ENCODE measurements at regions not wholly inside any gene's neighbourhood (a gene's known extent, or its start where the extent isn't known, plus 50 kb on each side); places are given as distances from the start of the nearest gene placed in this dataset.

DNA sequence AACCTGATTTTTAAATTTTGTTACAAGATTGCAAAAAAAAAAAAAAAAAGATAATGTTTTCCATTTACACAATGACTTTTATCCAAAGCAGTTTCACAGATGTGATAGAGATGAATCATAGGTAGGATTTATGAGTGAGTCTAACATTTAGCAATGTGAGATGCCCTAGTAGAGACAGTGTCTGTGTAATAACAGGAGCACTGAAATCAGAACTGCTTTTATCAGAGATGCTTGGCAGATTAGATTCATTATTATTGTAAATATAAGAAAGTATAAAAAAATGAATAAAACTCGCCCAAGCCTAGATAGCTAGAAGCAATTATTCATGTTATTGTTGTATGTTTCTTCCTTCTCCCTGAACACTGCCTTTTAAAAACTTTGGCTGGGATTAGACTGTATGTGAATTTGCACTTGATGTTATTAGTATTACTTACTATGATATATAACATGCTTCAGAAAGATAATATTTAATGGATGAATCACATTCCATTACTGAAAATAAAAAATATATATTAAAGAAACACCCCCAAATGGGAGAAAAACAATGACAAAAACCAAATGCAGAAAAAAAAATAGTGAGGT lies 567.3 kb upstream of the KLF4 start:
- no peak for DNase-seq
- Histone ChIP-seq H3K9me3 (no peaks in the 10 kb centered on the region), H3K27ac (peak overlapping the region in 1 of 4 donors; percentile 29), H3K4me3 (no peak overlapping the region), H3K4me1 (peaks cover 0 to 16% (median 2%) of the 10 kb centered on the region in 4 donors), H3K27me3 (no peaks in the 10 kb centered on the region), H3K36me3 (no peaks in the 10 kb centered on the region)
- no peak for TF ChIP-seq POLR2A (IDR thresholded peaks at IDR 0.05)
- TF ChIP-seq, protein P1, sequence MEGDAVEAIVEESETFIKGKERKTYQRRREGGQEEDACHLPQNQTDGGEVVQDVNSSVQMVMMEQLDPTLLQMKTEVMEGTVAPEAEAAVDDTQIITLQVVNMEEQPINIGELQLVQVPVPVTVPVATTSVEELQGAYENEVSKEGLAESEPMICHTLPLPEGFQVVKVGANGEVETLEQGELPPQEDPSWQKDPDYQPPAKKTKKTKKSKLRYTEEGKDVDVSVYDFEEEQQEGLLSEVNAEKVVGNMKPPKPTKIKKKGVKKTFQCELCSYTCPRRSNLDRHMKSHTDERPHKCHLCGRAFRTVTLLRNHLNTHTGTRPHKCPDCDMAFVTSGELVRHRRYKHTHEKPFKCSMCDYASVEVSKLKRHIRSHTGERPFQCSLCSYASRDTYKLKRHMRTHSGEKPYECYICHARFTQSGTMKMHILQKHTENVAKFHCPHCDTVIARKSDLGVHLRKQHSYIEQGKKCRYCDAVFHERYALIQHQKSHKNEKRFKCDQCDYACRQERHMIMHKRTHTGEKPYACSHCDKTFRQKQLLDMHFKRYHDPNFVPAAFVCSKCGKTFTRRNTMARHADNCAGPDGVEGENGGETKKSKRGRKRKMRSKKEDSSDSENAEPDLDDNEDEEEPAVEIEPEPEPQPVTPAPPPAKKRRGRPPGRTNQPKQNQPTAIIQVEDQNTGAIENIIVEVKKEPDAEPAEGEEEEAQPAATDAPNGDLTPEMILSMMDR (IDR thresholded peaks at IDR 0.05): no peak

DNA sequence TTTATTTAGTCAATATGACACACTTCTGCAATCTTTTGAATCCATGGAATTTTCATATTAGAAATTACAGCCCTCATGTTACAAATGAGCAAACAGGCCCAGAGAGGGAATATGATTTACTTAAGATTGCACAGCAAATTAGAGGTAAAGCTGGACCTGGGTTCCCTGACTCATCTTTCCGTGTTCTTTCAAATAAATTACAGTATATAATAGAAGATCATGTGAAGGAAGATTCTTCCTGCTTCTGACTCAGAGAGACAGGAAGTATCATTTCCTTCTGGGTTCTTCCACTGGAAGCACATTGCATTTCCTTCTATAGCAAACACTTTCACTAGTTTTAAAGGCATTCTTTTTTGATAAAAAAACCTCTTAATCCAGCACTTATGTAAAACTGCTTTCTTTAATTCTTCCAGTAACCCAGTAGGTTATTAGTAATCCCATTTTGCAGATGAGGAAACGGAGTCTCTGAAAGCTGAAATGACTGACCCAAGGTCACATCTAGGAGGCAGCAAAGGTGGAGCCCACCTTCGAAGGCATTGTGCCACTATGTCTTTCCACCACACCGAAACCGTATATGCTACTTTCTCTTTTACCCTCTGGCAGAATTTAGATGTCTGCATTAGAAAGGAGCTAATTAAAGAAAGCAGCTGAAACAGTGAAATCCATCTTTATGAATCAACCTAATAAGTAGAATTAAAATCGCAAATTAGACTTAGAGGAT lies 566.7 kb upstream of the KLF4 start:
- no peaks in the 10 kb centered on the region for H3K27me3 ChIP-seq
- no peak for DNase-seq
- H3K36me3 ChIP-seq: no peaks in the 10 kb centered on the region
- H3K9me3 ChIP-seq: no peaks in the 10 kb centered on the region
- H3K4me1 ChIP-seq: peaks cover 0 to 16% (median 2%) of the 10 kb centered on the region in 4 donors
- TF ChIP-seq POLR2A (IDR thresholded peaks at IDR 0.05): no peak
- TF ChIP-seq, protein P1 (IDR thresholded peaks at IDR 0.05): no peak
- no peak overlapping the region for H3K4me3 ChIP-seq
- H3K27ac ChIP-seq: peak overlapping the region in 1 of 4 donors; percentile 19

DNA sequence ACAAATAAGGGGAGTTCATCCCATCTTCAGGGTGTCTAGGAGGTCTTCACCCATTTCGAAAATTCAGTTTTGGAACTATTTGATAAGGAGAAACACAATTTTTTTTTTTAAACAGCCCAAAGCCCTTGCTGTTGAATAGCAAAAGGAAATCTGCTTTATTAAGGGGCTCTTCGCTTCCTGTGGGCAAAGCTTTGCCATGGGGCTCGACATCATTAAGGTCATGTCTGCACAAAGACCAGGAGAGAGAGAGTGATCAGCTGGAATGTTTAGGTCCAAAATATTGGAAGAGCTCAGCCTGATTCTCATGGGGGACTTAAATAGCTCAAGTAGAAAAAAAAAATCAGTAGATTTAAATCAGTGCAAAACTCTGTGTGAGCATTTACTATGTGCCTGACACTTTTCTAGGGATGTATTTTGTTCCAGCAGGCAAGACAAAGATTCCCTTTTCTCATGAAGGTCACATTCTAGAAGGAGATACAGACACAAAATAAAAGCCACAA lies 564.6 kb upstream of the KLF4 start:
- Histone ChIP-seq H3K27ac (peak overlapping the region; percentile 4 to 51 (median 24)), H3K36me3 (no peaks in the 10 kb centered on the region), H3K4me3 (no peak overlapping the region), H3K4me1 (peaks cover 0 to 16% (median 2%) of the 10 kb centered on the region in 4 donors), H3K27me3 (no peaks in the 10 kb centered on the region), H3K9me3 (no peaks in the 10 kb centered on the region)
- TF ChIP-seq, protein P1 (IDR thresholded peaks at IDR 0.05): no peak
- no peak for TF ChIP-seq POLR2A (IDR thresholded peaks at IDR 0.05)
- DNase-seq: no peak

DNA sequence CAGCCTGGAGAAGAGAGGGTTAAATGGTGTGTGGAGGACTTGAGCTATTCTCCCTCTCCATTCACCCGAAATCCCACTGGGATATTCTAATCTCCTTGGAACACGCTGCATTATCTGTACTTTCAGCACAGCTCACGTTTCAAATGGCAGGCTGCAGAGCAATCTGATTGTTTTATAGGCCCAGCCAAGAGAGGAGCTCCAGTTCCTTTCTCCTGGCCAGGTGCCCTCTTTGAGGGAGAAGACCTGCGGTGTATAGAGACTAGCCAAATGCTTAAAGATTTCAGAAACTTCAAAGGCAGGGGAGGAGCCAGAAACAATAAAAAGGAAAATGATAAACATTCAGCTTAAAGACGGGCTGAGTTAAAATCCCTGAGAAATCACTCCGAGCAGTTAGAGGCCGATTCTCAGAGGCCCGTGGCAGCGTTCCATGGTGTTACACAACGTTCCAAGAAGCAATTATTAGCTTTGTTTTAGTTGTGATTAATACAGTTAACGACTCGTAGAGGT lies 564.0 kb upstream of the KLF4 start:
- Histone ChIP-seq H3K9me3 (no peaks in the 10 kb centered on the region), H3K4me3 (no peak overlapping the region), H3K36me3 (no peaks in the 10 kb centered on the region), H3K27me3 (no peaks in the 10 kb centered on the region), H3K4me1 (peaks cover 0 to 16% (median 2%) of the 10 kb centered on the region in 4 donors), H3K27ac (peak overlapping the region; percentile 4 to 51 (median 24))
- TF ChIP-seq, protein P1 (IDR thresholded peaks at IDR 0.05): no peak
- no peak for TF ChIP-seq POLR2A (IDR thresholded peaks at IDR 0.05)
- peak in 2 of 3 donors; percentile 55 to 81 for DNase-seq

DNA sequence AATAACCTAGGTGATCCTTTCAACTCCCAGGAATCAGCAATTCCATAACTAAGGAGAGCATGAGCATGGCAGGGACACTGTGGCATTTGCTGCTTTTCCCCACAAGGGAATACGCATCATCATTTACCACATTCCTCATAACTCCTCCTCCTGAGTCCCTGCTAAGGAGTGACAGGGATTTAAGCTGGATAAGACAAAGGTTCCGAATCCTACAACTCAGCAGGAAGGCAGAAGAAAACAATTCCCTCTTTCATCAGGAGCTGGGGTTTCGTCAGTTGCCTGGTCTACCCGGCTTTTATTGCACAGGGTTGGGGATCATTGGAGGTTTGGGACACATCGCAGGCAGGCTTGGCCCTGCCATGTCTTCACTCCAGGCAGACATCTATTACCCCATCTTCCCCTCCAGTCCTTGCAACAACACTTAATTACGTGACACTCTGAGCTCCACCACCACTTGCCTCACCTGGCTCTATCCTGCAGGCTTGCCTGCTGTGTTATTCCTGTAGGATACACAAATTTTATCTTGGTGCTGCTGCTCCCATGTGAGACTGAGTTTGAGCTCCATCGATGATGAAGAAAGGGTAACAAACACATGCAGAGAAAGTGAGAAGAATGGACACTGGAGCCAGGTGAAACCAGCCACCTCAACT lies 563.0 kb upstream of the KLF4 start:
- Histone ChIP-seq H3K27ac (no peak overlapping the region), H3K4me3 (no peak overlapping the region), H3K9me3 (no peaks in the 10 kb centered on the region), H3K36me3 (no peaks in the 10 kb centered on the region), H3K27me3 (no peaks in the 10 kb centered on the region), H3K4me1 (peaks cover 0 to 9% (median 2%) of the 10 kb centered on the region in 4 donors)
- TF ChIP-seq, protein P1 (IDR thresholded peaks at IDR 0.05): no peak
- no peak for TF ChIP-seq POLR2A (IDR thresholded peaks at IDR 0.05)
- DNase-seq: no peak
